IPS-20b (cell line): ENCODE measurements at regions not wholly inside any gene's neighbourhood (a gene's known extent, or its start where the extent isn't known, plus 50 kb on each side); places are given as distances from the start of the nearest gene placed in this dataset.

ENCODE experiments used
- H3K27ac ChIP-seq: one replicate; pipeline ENCODE4 v1.5.1; 2013; ENCODE audit warnings: low read length
- H3K27me3 ChIP-seq: 2 replicates; pipeline ENCODE4 v1.6.1; 2013; ENCODE audit warnings: mild to moderate bottlenecking, low read length, inconsistent platforms; ENCODE audit not compliant: insufficient read depth
- H3K36me3 ChIP-seq: 2 replicates; pipeline ENCODE4 v1.6.1; 2013; ENCODE audit warnings: low read depth, mild to moderate bottlenecking, inconsistent platforms, low read length, moderate library complexity; ENCODE audit not compliant: insufficient read depth
- H3K4me1 ChIP-seq: 2 replicates; pipeline ENCODE4 v1.6.1; 2013; ENCODE audit warnings: mild to moderate bottlenecking, control low read depth, inconsistent platforms, low read length, moderate library complexity; ENCODE audit not compliant: insufficient read depth
- H3K4me3 ChIP-seq: 2 replicates; pipeline ENCODE4 v1.5.1; 2013; ENCODE audit warnings: mild to moderate bottlenecking, low read length, inconsistent platforms
- H3K9ac ChIP-seq: 2 replicates; pipeline ENCODE4 v1.6.1; 2013; ENCODE audit warnings: low read depth, mild to moderate bottlenecking, inconsistent platforms, low read length, moderate library complexity
- H3K9me3 ChIP-seq: 2 replicates; pipeline ENCODE4 v1.6.1; 2013; ENCODE audit warnings: mild to moderate bottlenecking, low read depth, low read length, inconsistent platforms; ENCODE audit not compliant: insufficient read depth

DNA sequence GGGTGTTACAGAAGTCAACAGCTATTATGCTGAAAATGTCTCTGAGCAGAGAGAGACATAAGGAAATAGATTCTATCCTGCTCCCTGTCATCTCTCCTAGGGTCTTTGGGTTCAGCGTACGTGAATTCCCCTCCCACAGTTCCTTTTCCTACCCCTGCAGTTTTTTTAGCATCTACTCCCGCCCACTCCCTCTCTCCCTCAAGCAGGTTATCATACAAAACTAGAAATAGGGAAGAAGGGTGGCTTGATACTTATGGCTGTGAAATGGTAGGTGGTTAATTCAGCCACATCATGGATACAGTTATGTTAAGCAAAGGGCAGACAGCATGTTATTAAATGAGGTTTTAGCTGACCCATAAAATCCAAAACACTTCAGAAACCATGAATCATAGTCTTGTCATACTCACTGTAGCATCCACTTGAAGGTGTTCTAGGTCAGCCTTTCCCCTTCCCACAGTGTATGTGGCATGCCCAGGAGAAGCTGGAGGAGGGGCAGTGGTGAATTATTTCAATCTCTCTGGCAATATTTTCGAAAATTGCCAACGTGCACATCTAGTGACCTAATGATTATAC, 236.8 kb upstream of the SERP2 start:
- H3K36me3 ChIP-seq, result no peaks in the 10 kb centered on the region
- peaks cover 9% of the 10 kb centered on the region; the same call in 1 of the 2 replicates for H3K4me1 ChIP-seq
- no peak overlapping the region for H3K27ac ChIP-seq
- no peaks in the 10 kb centered on the region for H3K9me3 ChIP-seq
- H3K9ac ChIP-seq, result no peak overlapping the region
- H3K4me3 ChIP-seq, result no peak overlapping the region
- H3K27me3 ChIP-seq, result no peaks in the 10 kb centered on the region

DNA sequence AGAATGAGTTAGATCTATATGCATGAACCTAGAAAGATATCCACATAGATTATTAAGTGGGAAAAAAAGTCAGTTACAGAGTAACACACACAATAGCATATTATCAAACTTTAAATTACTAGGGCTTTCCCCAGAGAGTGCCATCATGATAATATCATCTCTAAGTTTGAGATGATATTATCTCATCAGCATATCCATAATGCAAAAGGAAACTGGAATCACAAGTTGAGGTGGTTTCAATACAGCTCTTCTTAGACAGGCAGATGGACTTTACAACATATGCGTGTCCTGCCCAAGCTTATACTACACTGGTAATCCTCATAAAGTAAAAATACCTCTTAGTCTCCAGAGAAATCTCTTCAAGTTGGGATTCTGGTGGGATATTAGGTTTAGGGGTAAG, 236.2 kb upstream of the SERP2 start:
- peaks cover 9% of the 10 kb centered on the region; the same call in 1 of the 2 replicates for H3K4me1 ChIP-seq
- H3K9ac ChIP-seq, result no peak overlapping the region
- no peaks in the 10 kb centered on the region for H3K36me3 ChIP-seq
- no peak overlapping the region for H3K27ac ChIP-seq
- H3K9me3 ChIP-seq, result no peaks in the 10 kb centered on the region
- H3K27me3 ChIP-seq, result no peaks in the 10 kb centered on the region
- H3K4me3 ChIP-seq, result no peak overlapping the region

DNA sequence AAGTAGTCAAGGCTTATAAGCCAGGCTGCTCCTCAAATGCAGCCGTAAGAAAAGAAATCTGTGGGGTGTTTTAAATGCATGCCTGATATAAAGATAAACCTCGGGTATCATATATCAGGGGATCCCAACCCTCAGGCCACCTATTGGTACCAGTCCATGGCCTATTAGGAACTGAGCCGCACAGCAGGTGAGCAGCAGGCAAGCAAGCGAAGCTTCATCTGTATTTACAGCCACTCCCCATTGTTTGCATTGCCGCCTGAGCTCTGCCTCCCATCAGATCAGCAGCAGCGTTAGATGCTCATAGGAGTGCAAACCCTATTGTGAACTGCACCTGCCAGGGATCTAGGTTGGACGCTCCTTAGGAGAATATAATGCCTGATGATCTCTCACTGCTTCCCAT, 233.5 kb upstream of the SERP2 start:
- H3K27ac ChIP-seq, result no peak overlapping the region

DNA sequence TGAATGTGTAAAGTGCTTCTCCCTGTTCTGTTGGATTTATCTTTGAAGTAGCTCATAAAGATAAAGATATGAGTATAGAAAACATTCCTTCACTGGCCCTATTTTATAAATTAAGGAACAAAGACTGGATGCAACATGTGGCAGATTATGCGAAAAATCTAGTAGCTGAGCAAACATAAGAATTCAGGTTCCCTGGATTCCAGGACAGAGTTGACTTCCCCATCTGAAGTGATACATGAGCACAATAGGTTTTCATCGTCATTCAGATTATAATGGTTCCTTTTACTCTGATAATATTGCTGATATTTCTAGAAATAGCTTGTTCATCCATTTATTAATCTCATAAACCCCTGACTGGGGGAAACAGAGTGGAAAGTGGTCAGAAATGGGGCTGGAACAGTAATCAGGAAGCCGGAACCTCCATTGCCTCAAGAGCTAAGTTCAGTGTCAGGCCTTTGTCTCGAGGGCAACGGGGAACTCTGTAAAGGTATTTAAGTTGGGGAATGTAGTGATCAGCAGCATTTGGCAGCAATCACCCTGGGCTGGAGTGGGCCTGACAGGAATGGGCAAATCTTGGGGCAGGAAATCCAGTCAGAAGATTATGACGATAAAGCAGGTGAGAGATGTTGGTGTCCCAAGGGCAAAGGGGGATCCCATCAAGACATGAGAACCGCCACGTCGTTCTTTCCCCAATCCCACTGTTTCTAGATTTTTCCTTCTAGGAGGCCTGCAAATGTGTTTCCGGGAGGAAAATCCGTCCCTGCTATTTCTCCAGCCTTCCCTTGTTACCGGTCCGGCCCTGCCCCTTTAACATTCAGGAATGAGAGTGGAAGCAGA, 232.5 kb upstream of the SERP2 start:
- H3K4me3 ChIP-seq, result peak overlapping the region; percentile 81
- no peaks in the 10 kb centered on the region for H3K36me3 ChIP-seq
- H3K9me3 ChIP-seq, result no peaks in the 10 kb centered on the region
- H3K27me3 ChIP-seq, result no peaks in the 10 kb centered on the region
- peaks cover 9% of the 10 kb centered on the region; the same call in 1 of the 2 replicates for H3K4me1 ChIP-seq
- peak overlapping the region; percentile 96 for H3K27ac ChIP-seq
- peak overlapping the region; percentile 90 for H3K9ac ChIP-seq

More for the DNA sequence above, 233.5 kb upstream of the SERP2 start:
- Histone ChIP-seq H3K4me3 (no peak overlapping the region), H3K27me3 (no peaks in the 10 kb centered on the region), H3K9ac (no peak overlapping the region), H3K9me3 (no peaks in the 10 kb centered on the region), H3K4me1 (peaks cover 9% of the 10 kb centered on the region; the same call in 1 of the 2 replicates), H3K36me3 (no peaks in the 10 kb centered on the region)

DNA sequence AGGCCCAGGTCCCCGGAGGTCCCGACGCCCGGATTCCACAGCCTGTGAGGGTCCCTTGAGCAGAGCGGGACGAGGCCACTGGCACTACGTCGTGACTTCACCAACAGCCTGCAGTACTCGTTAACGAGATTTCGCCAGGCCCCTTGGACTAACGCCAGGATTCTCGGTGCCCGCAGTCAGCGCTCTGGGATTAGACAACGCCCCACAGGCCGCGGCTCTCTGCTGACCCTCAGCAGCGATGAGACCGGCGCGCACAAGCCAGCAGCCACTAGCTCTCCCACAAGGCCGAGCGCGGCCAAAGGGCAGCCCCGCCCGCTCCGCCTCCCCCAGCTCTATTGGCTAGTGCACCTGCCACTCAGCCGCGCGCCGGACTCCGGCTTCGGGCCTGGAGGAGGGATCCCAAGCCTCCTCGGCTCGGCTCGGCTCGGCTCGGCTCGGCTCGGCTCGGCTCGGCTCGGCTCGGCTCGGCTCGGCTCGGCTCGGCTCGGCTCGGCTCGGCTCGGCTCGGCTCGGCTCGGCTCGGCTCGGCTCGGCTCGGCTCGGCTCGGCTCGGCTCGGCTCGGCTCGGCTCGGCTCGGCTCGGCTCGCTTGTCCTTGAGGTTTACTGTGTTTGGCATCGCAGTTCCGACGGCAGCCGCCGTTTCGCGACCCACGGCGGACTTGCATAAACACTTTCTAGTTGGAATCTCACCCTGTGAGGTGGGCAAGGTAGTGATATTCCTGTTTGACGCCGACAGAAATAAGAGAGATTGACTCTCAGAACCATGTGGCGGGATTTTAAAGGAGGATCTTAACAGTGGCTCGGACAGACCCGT, 231.7 kb upstream of the SERP2 start:
- Histone ChIP-seq H3K27ac (peak overlapping the region; percentile 96), H3K36me3 (no peaks in the 10 kb centered on the region), H3K9ac (peak overlapping the region; percentile 90), H3K4me3 (peak overlapping the region; percentile 81), H3K27me3 (no peaks in the 10 kb centered on the region), H3K4me1 (peaks cover 9% of the 10 kb centered on the region; the same call in 1 of the 2 replicates), H3K9me3 (no peaks in the 10 kb centered on the region)

DNA sequence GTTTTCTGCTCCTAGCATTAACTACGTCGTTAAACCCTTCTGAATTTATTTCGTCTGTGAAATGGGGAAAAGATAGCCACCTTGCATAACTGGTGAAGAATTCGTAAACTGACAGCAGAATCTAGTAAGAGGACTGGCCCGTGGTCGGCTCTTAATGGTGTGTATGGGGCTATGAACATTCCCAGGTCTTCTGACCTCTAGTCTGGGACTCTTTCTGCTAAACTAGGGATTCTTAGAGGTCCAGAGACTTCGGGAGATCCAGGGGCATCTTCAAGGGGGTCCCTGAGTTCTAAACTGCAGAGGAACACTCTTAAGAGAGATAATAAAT, 231.1 kb upstream of the SERP2 start:
- Histone ChIP-seq H3K4me3 (peak overlapping the region; percentile 76), H3K27me3 (no peaks in the 10 kb centered on the region), H3K9me3 (no peaks in the 10 kb centered on the region), H3K36me3 (no peaks in the 10 kb centered on the region), H3K9ac (peak overlapping the region; percentile 88), H3K4me1 (peaks cover 9% of the 10 kb centered on the region; the same call in 1 of the 2 replicates), H3K27ac (no peak overlapping the region)

DNA sequence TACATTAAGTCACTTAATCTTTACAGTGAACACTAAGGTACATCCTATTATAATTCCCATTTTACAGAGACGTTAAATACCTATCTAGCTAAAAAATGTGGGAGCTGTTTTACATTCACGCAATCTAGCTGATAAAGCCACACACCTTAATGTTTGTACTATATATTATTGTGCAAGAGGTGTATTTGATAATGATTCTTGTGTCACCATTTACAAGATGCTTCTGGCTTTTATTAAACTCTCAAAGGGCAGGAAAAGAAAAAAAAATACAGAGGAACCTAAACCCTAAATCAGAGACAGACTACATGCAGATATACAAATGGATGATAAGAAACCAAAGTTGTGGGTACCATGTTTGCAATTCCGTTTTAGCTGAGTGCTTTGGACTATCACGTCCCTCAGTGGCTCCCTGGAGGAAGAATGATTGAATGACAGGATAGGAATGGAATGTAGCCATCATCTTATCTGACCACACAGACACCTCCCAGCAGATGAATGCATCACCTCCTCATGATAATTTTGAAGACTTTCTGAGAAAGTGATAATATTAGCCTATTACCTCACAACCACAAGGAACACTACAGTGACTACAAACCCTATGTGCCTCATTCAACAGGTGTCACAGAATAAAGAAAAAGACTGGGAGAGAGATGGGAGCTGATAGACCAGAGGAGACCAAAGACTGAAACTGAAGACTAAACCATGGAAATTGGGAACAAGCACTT, 230.5 kb upstream of the SERP2 start:
- Histone ChIP-seq H3K36me3 (no peaks in the 10 kb centered on the region), H3K27ac (no peak overlapping the region), H3K9ac (peak overlapping the region; percentile 88; the same call in 1 of the 2 replicates), H3K4me3 (peak overlapping the region; percentile 76; the same call in 1 of the 2 replicates), H3K27me3 (no peaks in the 10 kb centered on the region), H3K4me1 (peaks cover 9% of the 10 kb centered on the region; the same call in 1 of the 2 replicates), H3K9me3 (no peaks in the 10 kb centered on the region)

DNA sequence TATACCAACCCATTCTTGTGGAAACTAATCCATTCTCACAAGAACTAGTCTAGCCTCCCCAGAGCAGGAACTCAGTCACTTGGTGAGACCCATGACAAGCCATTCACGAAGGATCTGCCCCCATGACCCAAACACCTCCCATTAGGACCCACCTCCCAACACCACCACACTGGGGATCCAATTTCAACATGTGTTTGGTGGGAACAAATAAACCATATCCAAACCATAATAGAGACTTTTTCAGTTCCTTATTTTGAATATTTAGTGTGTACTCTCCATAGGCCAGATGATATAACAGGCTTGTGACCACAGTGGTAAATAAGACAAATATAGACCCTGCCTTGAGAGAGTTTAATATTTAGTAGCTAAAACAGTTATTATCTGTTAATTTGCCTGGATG, 227.5 kb upstream of the SERP2 start:
- no peak overlapping the region for H3K9ac ChIP-seq
- H3K27me3 ChIP-seq, result no peaks in the 10 kb centered on the region
- no peak overlapping the region for H3K27ac ChIP-seq
- H3K36me3 ChIP-seq, result no peaks in the 10 kb centered on the region
- no peaks in the 10 kb centered on the region for H3K9me3 ChIP-seq
- H3K4me3 ChIP-seq, result no peak overlapping the region
- H3K4me1 ChIP-seq, result peaks cover 2% of the 10 kb centered on the region; the same call in 1 of the 2 replicates

DNA sequence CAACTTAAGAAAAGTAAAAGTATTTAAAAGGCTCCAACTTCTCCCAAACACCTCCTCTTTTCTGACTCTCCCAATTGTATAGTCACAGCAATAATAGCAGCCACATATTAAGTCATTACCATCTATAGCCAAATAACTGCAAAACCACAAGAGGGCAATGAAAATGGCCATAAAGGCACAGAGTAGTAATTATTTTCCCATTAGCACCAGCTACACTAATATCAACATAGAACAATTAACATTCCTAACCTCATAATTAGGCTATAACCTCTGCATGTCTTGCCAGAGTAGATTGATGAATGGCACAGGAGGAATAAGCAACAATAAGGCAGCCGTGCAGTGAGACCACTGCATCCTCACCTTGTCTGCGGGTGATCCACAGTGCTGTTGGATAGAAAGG, 226.4 kb upstream of the SERP2 start:
- Histone ChIP-seq H3K27ac (no peak overlapping the region), H3K9ac (no peak overlapping the region), H3K36me3 (no peaks in the 10 kb centered on the region), H3K4me1 (no peaks in the 10 kb centered on the region), H3K27me3 (no peaks in the 10 kb centered on the region), H3K9me3 (no peaks in the 10 kb centered on the region), H3K4me3 (no peak overlapping the region)

DNA sequence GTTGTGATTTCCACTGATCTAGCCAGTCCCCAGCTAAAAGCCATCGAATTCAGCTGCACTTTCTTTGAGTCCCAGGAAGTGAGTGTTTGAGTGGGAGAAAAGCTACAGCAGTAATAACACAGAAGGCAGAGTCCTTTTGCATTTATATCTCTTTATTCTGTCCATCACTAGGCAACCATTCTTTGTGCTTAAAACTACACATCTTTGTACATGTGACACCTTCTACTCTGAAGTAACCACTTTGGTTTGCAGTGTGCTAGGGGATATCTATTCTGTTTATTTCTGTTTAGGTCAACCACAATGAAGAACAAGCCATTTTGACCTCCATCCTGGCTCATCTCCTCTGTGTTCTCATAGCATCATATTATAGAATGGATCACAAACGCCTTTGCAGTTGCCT, 226.0 kb upstream of the SERP2 start:
- H3K4me1 ChIP-seq, result no peaks in the 10 kb centered on the region
- H3K4me3 ChIP-seq, result no peak overlapping the region
- no peaks in the 10 kb centered on the region for H3K27me3 ChIP-seq
- no peaks in the 10 kb centered on the region for H3K36me3 ChIP-seq
- no peak overlapping the region for H3K27ac ChIP-seq
- H3K9ac ChIP-seq, result no peak overlapping the region
- H3K9me3 ChIP-seq, result no peaks in the 10 kb centered on the region
